Choroid plexus epithelial cell (primary cell): ENCODE measurements at regions not wholly inside any gene's neighbourhood (a gene's known extent, or its start where the extent isn't known, plus 50 kb on each side); places are given as distances from the start of the nearest gene placed in this dataset.

ENCODE experiments used
- DNase-seq: peaks from one replicate; pipeline ENCODE4 v3.0.0-alpha.2; 2010; ENCODE audit warnings: low read depth
- H3K4me3 ChIP-seq: 2 replicates; pipeline ENCODE4 v1.5.1; 2011; ENCODE audit warnings: low read depth, mild to moderate bottlenecking, control low read depth, low read length, moderate library complexity
- CTCF ChIP-seq: conservative IDR thresholded peaks from 2 replicates; pipeline ENCODE4 v1.5.1; 2011; ENCODE audit warnings: low read depth, mild to moderate bottlenecking, control low read depth, inconsistent platforms, low read length, moderate library complexity

GRCh38 chr11:27254744-27255446 is 108.1 kb downstream of the CCDC34 start:
- peak; percentile 86 for DNase-seq
- no peak overlapping the region for H3K4me3 ChIP-seq
- TF ChIP-seq CTCF, result no peak

- no peak overlapping the region for H3K4me3 ChIP-seq
- DNase-seq, result no peak
- no peak for TF ChIP-seq CTCF
Observed at GRCh38 chr11:27253224-27253623, 109.8 kb downstream of the CCDC34 start.

GRCh38 chr11:27250867-27251665 is 111.9 kb downstream of the CCDC34 start:
- DNase-seq, result no peak
- no peak overlapping the region for H3K4me3 ChIP-seq
- no peak for TF ChIP-seq CTCF

GRCh38 chr11:27248576-27249509 is 114.2 kb downstream of the CCDC34 start:
- no peak overlapping the region for H3K4me3 ChIP-seq
- peak; percentile 33 for DNase-seq
- no peak for TF ChIP-seq CTCF

- H3K4me3 ChIP-seq, result no peak overlapping the region
- TF ChIP-seq CTCF, result no peak
- no peak for DNase-seq
Observed at GRCh38 chr11:27247660-27248059, 115.4 kb downstream of the CCDC34 start.

- no peak overlapping the region for H3K4me3 ChIP-seq
- DNase-seq, result no peak
- no peak for TF ChIP-seq CTCF
Observed at GRCh38 chr11:27246925-27247324, 116.1 kb downstream of the CCDC34 start.
